H9 (cell line): ENCODE measurements at regions not wholly inside any gene's neighbourhood (a gene's known extent, or its start where the extent isn't known, plus 50 kb on each side); places are given as distances from the start of the nearest gene placed in this dataset.

Experiments used
- DNase-seq: peaks from one replicate; pipeline ENCODE4 v3.0.0-alpha.2; 2017
- H2AFZ ChIP-seq: one replicate; pipeline ENCODE4 v1.6.1; 2013; ENCODE audit warnings: mild to moderate bottlenecking, low read length, control low read depth, moderate library complexity
- H2AK5ac ChIP-seq: 2 replicates; pipeline ENCODE4 v1.6.1; 2013; ENCODE audit warnings: low read length, control low read depth, mixed read lengths; ENCODE audit not compliant: insufficient read length
- H2BK120ac ChIP-seq: one replicate; pipeline ENCODE4 v1.6.1; 2013; ENCODE audit warnings: low read depth, mild to moderate bottlenecking, low read length, control low read depth, inconsistent platforms; ENCODE audit not compliant: poor library complexity, severe bottlenecking
- H2BK12ac ChIP-seq: 2 replicates; pipeline ENCODE4 v1.6.1; 2013; ENCODE audit warnings: low read length, control low read depth, mixed read lengths, low read depth; ENCODE audit not compliant: insufficient read length
- H2BK15ac ChIP-seq: 2 replicates; pipeline ENCODE4 v1.6.1; 2013; ENCODE audit warnings: low read depth, low read length, control low read depth
- H2BK20ac ChIP-seq: one replicate; pipeline ENCODE4 v1.6.1; 2013; ENCODE audit warnings: low read depth, mild to moderate bottlenecking, low read length, control low read depth, inconsistent platforms; ENCODE audit not compliant: poor library complexity, severe bottlenecking
- H2BK5ac ChIP-seq: 2 replicates; pipeline ENCODE4 v1.6.1; 2013; ENCODE audit warnings: low read length, control low read depth, mixed read lengths; ENCODE audit not compliant: insufficient read length
- H3K14ac ChIP-seq: 2 replicates; pipeline ENCODE4 v1.6.1; 2013; ENCODE audit warnings: low read length, control low read depth; ENCODE audit not compliant: insufficient read depth
- H3K18ac ChIP-seq: 2 replicates; pipeline ENCODE4 v1.6.1; 2013; ENCODE audit warnings: low read depth, mild to moderate bottlenecking, mixed read lengths, low read length, control low read depth; ENCODE audit not compliant: insufficient read length
- H3K23ac ChIP-seq: 2 replicates; pipeline ENCODE4 v1.6.1; 2013; ENCODE audit warnings: low read length, control low read depth, mixed read lengths, low read depth; ENCODE audit not compliant: insufficient read length
- H3K23me2 ChIP-seq: 2 replicates; pipeline ENCODE4 v1.6.1; 2013; ENCODE audit warnings: low read depth, mild to moderate bottlenecking, mixed read lengths, low read length, control low read depth; ENCODE audit not compliant: insufficient read length, poor library complexity, severe bottlenecking
- H3K27ac ChIP-seq: 2 replicates; pipeline ENCODE4 v1.5.1; 2013; ENCODE audit warnings: low read length, control low read depth, mixed read lengths, low read depth; ENCODE audit not compliant: insufficient read length
- H3K27me3 ChIP-seq: 2 replicates; pipeline ENCODE4 v1.6.1; 2013; ENCODE audit warnings: low read length, control low read depth, inconsistent platforms; ENCODE audit not compliant: insufficient read depth
- H3K4ac ChIP-seq: 2 replicates; pipeline ENCODE4 v1.6.1; 2013; ENCODE audit warnings: low read depth, mild to moderate bottlenecking, control low read depth, inconsistent platforms, low read length, moderate library complexity
- H3K4me1 ChIP-seq: 2 replicates; pipeline ENCODE4 v1.6.1; 2013; ENCODE audit warnings: low read length, control low read depth, inconsistent platforms; ENCODE audit not compliant: insufficient read depth
- H3K4me2 ChIP-seq: 2 replicates; pipeline ENCODE4 v1.6.1; 2013; ENCODE audit warnings: low read length, control low read depth, mixed read lengths; ENCODE audit not compliant: insufficient read length, insufficient read depth
- H3K56ac ChIP-seq: 2 replicates; pipeline ENCODE4 v1.6.1; 2013; ENCODE audit warnings: low read depth, mild to moderate bottlenecking, mixed read lengths, low read length, control low read depth; ENCODE audit not compliant: insufficient read length
- H3K79me1 ChIP-seq: 2 replicates; pipeline ENCODE4 v1.6.1; 2013; ENCODE audit warnings: low read depth, mild to moderate bottlenecking, moderate library complexity, low read length, control low read depth, inconsistent platforms; ENCODE audit not compliant: insufficient read depth, poor library complexity, severe bottlenecking
- H3K79me2 ChIP-seq: 2 replicates; pipeline ENCODE4 v1.6.1; 2013; ENCODE audit warnings: low read length, control low read depth, inconsistent platforms; ENCODE audit not compliant: insufficient read depth
- H3K9ac ChIP-seq: 2 replicates; pipeline ENCODE4 v1.6.1; 2013; ENCODE audit warnings: low read length, control low read depth, mixed read lengths; ENCODE audit not compliant: insufficient read length; ENCODE audit errors: extremely low read depth
- H3K9me3 ChIP-seq: one replicate; pipeline ENCODE4 v1.6.1; 2013; ENCODE audit warnings: low read depth, low read length, inconsistent platforms; ENCODE audit not compliant: control insufficient read depth
- H3T11ph ChIP-seq: one replicate; pipeline ENCODE4 v1.6.1; 2013; ENCODE audit warnings: mild to moderate bottlenecking, low read length, control low read depth, inconsistent platforms
- H4K20me1 ChIP-seq: one replicate; pipeline ENCODE4 v1.6.1; 2013; ENCODE audit not compliant: control insufficient read depth, insufficient read length, insufficient read depth
- H4K5ac ChIP-seq: 2 replicates; pipeline ENCODE4 v1.6.1; 2013; ENCODE audit warnings: low read depth, mild to moderate bottlenecking, mixed read lengths, low read length, control low read depth; ENCODE audit not compliant: insufficient read length
- H4K8ac ChIP-seq: replicated peaks from 2 replicates; pipeline ENCODE4 v1.6.1; 2013; ENCODE audit warnings: low read length, control low read depth, mixed read lengths, low read depth; ENCODE audit not compliant: insufficient read length
- H4K91ac ChIP-seq: 2 replicates; pipeline ENCODE4 v1.6.1; 2013; ENCODE audit warnings: low read depth, mild to moderate bottlenecking, moderate library complexity, mixed read lengths, low read length, control low read depth; ENCODE audit not compliant: insufficient read length
- H3K27ac Mint-ChIP-seq, 3 experiments: 2 replicates in 2 of 3; 3 replicates in 1 of 3; pipeline ENCODE4 v1.8.0; 2020 to 2021; ENCODE audit warnings: mixed read lengths in 3 of 3, mild to moderate bottlenecking in 1 of 3, moderate library complexity in 1 of 3
- H3K27me3 Mint-ChIP-seq: 2 replicates; pipeline ENCODE4 v1.8.0; 2021; ENCODE audit warnings: low read depth, mild to moderate bottlenecking, moderate library complexity, mixed read lengths
- H3K36me3 Mint-ChIP-seq, 3 experiments: 2 replicates in 2 of 3; 3 replicates in 1 of 3; pipeline ENCODE4 v1.8.0; 2020 to 2021; ENCODE audit warnings: low read depth in 3 of 3, mixed read lengths in 3 of 3; ENCODE audit not compliant: insufficient read depth in 1 of 3
- H3K4me1 Mint-ChIP-seq, 2 experiments: 2 replicates each; pipeline ENCODE4 v1.8.0; 2020; ENCODE audit warnings: mixed read lengths in 2 of 2
- H3K4me3 Mint-ChIP-seq, 2 experiments: 2 replicates in 1 of 2; 3 replicates in 1 of 2; pipeline ENCODE4 v1.8.0; 2020 to 2021; ENCODE audit warnings: mild to moderate bottlenecking in 2 of 2, mixed read lengths in 2 of 2, moderate library complexity in 1 of 2
- H3K9me3 Mint-ChIP-seq, 2 experiments: 2 replicates in 1 of 2; 3 replicates in 1 of 2; pipeline ENCODE4 v1.8.0; 2020; ENCODE audit warnings: mild to moderate bottlenecking in 2 of 2, mixed read lengths in 2 of 2, moderate library complexity in 1 of 2
- CTCF ChIP-seq: fragments of 200-600 bp; sonication (generic); conservative IDR thresholded peaks from 3 replicates; pipeline ENCODE4 v1.8.0; 2021; ENCODE audit warnings: antibody characterized with exemption, mild to moderate bottlenecking
- WGBS: extraction: QIAGEN DNeasy Blood & Tissue Kit; methylation state at CpG from one replicate; pipeline ENCODE4 v1.1.7; 2013; ENCODE audit warnings: missing lambda C conversion rate, low lambda C conversion rate, mixed read lengths; ENCODE audit not compliant: insufficient read length; ENCODE audit errors: extremely low coverage; 5-methylcytosine and 5-hydroxymethylcytosine counted together

GRCh38 chr17:74113952-74114351, 89.5 kb upstream of the RPL38 start:
- Mint-ChIP-seq H3K4me3 (no peak overlapping the region; a peak in 1 of 5 replicates), H3K36me3 (no peaks in the 10 kb centered on the region), H3K27ac (no peak overlapping the region), H3K9me3 (peaks cover 0 to 3% of the 10 kb centered on the region in 2 experiments; a peak in 3 of 5 replicates), H3K4me1 (peaks cover 46 to 63% of the 10 kb centered on the region in 2 experiments), H3K27me3 (peaks cover 6% of the 10 kb centered on the region)
- H3K18ac ChIP-seq: no peak overlapping the region
- no peak overlapping the region for H2AFZ ChIP-seq
- no peaks in the 10 kb centered on the region for H3K27me3 ChIP-seq
- H3K56ac ChIP-seq: no peak overlapping the region
- no CpG with 5 or more reads among the region's 23 CpGs for WGBS
- H2BK120ac ChIP-seq: no peak overlapping the region
- H2BK15ac ChIP-seq: no peak overlapping the region
- no peak overlapping the region for H2BK20ac ChIP-seq
- H4K8ac ChIP-seq: no peak overlapping the region
- no peak overlapping the region for H3K4me2 ChIP-seq
- no peaks in the 10 kb centered on the region for H3K79me1 ChIP-seq
- no peak overlapping the region for H3K4ac ChIP-seq
- no peaks in the 10 kb centered on the region for H4K20me1 ChIP-seq
- no peak overlapping the region for H3K27ac ChIP-seq
- no peak for TF ChIP-seq CTCF
- H3K14ac ChIP-seq: no peak overlapping the region
- no peaks in the 10 kb centered on the region for H3K23me2 ChIP-seq
- DNase-seq: no peak
- peaks cover 5% of the 10 kb centered on the region; the same call in 1 of the 2 replicates for H3K4me1 ChIP-seq
- no peaks in the 10 kb centered on the region for H3K9me3 ChIP-seq
- H2BK12ac ChIP-seq: no peak overlapping the region
- H4K5ac ChIP-seq: no peak overlapping the region
- H2BK5ac ChIP-seq: no peak overlapping the region
- H3K9ac ChIP-seq: no peak overlapping the region
- no peaks in the 10 kb centered on the region for H3K79me2 ChIP-seq
- H3T11ph ChIP-seq: no peak overlapping the region
- H4K91ac ChIP-seq: no peak overlapping the region
- no peak overlapping the region for H3K23ac ChIP-seq
- no peak overlapping the region for H2AK5ac ChIP-seq
